COLO668 (cell line): ENCODE measurements at regions not wholly inside any gene's neighbourhood (a gene's known extent, or its start where the extent isn't known, plus 50 kb on each side); places are given as distances from the start of the nearest gene placed in this dataset.
"Not testable (repeated sequence)": the region's sequence is repeated elsewhere in the genome, so short reads cannot be mapped to it uniquely, and the experiment has no call there.

Experiments
- DNase-seq: peaks from one replicate; lab custom pipeline; 2025; ENCODE audit not compliant: unreplicated experiment; lab: John Stamatoyannopoulos, UW

DNA sequence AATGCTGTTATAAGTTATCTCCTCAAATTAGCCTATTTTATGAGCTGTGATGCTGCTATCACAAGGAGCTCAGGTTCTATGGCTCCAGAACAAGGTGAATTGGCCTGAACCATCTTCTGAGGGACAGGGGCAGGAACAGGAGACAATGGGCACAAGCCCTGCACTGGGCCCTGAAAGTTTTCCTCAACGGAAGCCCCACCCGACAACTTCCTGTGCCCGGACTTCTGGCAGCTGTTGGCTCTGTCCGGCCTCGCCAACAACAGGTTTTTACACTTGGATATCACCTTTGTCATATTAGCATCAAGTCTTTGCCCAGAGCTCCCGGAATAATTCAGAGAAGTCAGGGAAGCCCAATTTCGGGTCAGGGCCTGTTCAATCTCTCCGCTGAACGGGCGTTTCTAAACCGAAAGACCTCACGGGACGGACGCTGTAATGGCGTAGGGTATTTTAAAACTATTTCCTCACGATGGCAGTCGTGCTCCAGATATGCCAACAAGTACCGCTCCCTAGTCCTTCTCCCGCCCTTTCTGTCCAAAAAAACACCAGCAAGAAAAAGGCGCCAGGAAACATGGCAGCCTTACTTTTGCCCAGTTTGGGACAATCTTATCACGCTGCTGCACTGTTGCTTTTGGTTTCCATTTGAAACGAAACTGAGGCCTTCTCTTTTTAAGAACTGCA lies 201.0 kb upstream of the STK26 start:
- no peak for DNase-seq

DNA sequence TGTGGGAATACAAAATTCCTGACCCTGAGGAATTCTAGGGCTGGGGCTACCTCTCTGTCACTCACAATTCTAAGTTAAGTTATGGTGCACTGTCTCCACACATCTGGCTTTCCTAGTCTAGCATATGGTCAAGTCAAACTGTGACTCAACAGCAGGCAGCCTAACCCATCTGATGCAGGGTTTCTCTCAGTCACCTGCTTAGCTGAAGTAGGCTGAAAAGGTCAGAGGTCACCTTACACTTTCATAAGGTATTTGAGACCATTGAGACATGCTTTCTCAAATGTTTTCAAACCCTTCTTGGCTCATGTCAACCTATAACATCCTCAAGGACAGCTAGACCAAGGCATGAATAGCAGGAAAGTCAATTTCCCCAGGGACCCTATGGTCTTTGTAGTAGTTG lies 196.5 kb upstream of the STK26 start:
- DNase-seq: no peak

DNA sequence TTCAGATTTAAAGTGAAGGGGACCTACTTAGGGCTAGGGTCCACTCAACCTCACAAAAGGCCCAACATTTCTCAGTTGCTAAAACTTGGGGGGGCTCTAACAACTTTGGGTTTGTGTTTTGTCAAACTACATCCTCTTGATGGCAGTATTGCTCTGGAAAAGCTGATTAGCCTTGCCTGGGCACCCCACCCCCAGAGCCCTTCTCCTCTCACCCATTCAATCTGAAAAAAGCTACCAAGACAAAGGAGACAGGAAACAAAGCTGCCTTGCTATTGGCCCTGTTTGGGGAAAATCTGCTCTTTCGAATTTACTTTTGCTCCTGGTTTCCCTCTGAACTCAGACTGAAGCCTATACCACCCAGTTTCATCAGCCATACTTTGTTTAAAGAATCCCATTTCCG lies 195.2 kb upstream of the STK26 start:
- DNase-seq: no peak

DNA sequence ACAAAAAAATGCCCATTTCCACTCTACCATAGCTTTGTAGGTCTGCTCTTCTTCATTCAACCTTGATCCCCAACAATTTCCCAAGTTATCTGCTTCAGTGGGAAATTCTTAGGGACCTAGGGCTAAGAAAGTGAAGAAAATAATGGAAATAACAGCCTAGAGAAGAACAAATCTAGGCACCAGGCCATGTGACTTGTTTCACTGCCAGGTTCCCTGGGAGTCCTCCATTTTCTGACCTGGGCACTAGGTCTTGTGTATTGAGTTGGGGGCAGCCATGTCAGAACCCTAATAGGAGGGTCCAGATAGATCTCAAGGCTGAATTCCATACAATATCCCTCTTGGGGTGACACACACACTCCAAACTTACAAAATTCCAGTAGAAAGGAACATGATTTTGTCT lies 194.6 kb upstream of the STK26 start:
- DNase-seq: no peak

DNA sequence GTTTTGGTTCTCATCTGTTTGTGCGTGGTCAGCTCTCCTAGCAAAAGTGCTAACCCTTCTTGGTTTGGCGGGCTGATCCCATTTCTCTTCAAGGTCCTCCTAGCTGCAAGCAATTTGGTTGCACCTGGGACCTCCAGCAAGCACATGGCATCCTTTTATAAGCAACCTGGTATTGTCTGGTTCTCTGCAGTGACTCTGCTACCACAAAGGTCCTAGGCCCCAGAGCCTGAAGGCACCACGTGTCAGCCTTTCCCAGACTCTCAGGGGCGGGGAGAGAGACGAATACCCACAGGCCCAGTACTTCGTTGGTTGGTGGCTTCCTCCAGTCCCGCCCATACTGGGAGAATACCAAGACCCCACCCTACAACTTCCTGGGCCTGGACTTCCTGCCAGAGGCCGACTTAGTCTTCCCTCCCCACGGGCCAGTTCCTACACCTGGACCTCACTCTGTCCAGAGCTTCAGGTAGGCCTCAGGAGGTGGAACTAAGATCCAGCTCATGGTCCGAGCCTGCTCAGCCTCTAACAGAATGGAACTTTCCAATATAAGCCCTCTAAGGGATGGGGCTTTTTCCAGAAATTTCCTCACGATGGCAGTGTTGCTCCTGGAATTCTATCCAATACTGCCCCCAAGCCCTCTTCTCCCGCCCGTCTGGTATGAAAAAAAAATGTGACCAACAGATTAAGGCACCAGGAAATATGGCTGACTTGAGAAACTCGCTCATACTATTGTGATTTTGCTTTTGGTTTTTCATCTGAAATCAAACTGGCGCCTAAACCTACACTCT lies 192.5 kb upstream of the STK26 start:
- peak; percentile 27 for DNase-seq

DNA sequence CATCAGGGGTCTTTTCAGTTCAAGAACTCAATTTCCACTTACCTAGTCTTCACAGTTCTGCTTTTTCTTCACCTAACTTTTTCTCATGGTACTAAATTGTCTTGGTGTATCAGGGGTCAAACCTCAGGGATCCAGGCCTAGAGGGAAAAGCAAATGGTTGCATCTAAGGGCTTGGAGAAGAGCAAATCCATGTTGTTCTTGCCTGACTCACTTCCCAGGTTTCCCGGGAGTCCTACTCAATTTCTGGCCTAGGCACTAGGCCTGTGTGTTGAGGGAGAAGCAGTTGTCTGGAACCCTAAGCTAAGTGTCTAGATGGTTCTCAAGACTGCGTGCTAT lies 191.9 kb upstream of the STK26 start:
- DNase-seq: no peak

DNA sequence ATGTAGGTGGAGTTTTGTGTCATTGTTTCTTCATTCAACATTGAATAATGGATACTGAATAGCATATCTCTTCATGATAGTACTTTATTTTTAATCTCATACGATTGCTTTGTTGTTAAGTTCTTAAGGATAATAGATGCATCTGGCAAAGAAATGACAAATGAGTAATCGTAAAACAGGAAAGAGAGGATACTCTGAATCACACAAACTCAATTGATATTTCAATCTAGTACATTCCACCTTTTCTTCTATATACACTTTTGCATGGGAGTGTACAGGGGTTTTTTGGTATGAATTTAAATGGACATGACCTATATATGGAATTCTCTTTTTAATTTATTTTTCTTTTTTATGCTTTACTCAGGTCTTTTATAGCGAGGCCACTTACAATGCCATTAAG lies 186.9 kb upstream of the STK26 start:
- no peak for DNase-seq

DNA sequence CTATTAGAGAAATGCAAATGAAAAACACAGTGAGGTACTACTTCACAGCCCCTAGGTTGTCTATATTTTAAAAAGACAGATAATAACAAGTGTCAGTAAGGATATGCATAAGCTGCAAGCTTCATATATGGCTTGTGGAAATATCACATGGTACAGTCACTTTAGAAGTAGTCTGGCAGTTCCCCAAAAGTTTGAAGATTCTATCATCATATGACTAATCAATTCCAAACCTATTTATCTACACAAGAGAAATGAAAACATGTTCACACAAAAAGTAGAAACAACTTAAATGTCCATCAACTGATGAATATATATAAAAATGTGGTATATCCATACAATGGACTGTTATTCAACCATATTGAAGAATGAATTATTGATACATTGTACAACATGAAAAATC lies 185.8 kb upstream of the STK26 start:
- DNase-seq: no peak

DNA sequence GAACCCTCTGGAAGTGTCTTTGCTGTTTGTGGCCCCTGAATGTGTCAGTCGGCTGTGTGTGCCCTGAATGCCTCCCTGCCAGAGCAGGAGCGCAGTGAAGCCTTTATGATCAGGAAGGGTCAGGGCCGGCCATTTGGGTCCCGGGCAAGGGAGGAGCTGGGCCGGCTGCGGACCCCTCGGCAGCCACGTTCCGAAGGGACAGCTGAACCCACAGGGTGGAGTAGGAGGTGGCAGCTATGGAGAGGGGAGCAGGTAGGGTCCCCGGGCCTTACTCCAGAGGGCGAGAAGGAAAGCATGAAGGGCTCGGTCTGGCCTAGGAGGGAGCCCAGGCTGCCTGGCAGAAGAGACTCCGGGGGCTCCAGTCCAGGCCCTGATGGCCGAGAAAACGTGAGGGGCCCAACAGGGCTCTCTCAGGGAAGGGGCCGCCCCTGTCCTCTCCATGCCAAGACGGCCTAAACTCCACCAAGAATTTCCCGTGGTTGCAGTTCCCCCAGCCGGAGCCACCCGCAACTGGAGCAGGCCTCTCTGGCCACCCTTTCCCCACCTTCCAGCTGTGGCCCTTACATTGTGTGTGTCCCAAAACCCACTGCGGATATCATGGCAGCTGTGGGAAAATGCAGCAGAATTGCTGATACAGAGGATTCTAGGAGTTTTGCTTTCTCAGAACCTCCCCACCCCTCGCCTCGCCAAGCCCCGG lies 182.2 kb upstream of the STK26 start:
- no peak for DNase-seq

DNA sequence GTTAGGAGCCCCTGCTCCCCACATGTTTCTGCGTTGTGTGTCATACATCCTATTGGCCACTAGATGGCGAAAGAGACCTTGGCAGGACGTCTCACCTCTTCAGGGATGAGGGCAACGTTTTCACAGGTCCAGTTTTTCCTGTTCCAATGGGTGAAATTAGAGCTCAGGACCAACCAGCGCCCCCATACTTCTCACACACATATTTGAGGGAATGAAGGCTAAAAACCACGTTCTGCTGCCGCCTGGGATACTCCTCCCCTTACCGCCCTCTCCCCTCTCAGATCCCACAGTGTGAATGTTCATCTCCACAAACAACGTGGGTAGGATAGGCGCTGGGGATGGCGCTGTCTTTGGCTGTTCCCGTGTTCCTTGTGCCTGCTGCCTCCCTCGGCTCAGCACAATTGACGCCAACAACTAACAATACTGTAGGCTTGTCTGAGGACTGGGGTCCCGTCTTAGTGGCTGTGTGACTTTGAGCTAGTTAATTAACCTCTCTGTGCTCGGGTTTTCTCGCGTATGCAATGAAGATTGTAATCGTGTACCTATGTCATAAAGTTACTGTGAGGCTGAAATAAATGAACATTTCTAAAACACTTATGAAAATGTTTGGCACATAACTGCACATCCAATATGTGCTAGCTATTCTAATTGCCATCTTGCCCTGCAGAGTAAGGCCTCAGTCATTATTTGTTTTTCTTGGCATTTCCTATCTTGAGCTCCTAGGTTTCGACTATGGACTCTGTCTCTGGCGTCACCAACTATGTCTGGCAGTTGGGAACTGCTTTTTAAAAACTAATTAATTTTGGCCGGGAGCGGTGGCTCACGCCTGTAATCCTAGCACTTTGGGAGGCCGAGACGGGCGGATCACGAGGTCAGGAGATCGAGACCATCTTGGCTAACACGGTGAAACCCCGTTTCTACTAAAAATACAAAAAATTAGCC lies 181.3 kb upstream of the STK26 start:
- DNase-seq: peak; percentile 13

DNA sequence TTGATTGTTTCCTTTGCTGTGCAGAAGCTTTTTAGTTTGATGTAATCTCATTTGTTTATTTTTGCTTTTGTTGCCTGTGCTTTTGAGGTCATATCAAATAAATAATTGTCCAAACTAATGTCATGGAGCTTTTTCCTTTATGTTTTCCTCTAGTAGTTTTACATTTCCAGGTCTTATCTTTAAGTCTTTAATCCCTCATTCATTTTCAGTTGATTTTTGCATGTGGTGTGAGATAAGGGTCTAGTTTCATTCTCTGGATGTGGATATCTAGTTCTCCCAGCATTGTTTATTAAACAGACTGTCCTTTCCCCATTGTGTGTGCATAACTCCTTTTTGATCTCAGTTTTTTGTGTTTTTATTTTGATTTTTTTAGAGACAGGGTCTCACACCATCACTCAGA lies 179.1 kb upstream of the STK26 start:
- DNase-seq: no peak

DNA sequence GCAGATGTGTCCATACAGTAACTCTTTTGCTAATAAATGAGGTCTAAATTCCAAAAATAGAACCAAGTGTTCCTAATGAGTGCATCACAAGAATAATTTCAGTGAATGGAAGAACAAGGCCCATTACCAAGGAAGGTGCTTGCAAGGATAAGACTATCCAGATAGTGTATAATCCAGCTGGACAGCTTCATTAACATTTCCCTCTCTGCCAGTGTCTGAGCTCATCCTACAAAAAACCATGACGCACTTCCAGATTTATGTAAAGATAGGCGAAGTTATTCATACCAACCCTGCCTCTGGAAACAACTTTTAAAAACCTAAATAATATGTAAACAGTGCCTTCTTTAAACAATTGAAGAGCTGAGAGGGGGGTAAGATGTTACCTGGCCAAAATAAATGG lies 177.9 kb upstream of the STK26 start:
- DNase-seq: no peak

DNA sequence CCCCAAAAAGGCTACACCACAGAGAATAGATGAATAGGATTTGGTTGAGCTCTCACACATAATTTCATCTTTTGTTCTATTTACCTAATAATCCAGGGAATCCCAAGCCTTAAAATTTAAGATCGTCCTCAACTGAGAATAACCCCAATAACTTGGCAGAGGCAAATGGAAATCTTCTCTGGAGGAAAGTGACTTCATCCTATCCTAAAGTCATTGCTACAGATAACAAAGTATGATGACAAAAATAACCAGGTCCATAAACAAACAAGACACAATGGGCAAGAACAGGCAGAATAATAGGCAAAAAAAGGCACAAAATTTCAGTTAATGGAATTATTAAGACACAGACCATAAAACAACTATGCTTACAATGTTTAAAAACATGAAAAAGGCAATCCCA lies 177.3 kb upstream of the STK26 start:
- DNase-seq: no peak

DNA sequence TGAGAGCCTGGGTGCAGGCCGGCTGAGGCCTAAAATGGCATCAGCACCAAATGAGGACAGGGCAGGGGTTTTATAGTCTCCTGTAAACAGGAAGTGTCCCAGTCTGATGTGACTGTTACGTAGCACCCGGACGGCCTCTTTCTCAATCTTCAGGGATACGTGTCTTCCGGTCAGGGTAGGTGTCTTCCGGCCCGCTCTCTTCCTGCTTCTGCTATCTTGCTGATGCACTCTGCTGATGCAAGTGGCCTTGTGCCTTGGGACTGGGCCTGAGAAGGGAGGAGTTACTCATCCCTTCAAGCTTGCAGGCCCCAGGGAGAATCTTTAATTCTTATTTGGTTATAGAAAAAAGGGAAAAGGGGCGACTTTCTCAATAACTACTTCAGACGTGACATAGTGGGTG lies 172.1 kb upstream of the STK26 start:
- DNase-seq: not testable (repeated sequence)

DNA sequence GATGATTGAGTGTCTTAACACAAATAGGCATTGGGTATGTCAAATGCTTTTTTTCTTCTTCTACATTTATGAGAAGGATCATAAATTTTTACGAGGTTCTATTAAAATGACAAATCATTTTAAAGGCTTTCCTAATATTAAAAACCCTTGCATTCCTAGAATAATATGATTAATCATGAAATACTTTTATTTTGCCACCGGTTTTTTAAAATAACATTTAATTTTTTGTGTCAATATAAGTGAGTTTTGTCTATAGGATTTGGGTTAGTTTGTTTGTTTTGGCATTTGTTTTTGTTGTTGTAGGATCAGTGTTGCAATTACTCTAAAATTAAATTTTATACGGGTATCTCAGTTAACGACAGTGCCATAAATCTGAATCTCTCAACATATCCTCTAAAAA lies 169.7 kb upstream of the STK26 start:
- no peak for DNase-seq

DNA sequence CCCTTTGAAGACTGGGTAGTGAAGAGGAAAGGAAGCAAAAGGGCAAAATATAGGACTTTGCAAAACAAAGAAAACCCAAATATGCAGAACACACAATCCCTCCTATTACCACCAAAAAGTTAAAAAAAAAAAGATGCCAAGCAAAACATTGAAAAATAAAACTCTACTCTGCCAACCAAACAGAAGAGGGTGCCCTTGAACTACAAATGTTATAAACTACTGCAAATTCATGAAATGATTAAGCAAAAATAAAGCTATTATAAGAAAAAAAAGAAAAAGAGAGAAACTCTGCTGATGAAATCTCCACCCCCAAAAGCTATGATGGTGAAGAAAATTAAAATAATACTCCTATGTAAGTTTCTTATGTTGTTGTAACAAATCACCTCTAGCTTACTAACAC lies 168.5 kb upstream of the STK26 start:
- no peak for DNase-seq

DNA sequence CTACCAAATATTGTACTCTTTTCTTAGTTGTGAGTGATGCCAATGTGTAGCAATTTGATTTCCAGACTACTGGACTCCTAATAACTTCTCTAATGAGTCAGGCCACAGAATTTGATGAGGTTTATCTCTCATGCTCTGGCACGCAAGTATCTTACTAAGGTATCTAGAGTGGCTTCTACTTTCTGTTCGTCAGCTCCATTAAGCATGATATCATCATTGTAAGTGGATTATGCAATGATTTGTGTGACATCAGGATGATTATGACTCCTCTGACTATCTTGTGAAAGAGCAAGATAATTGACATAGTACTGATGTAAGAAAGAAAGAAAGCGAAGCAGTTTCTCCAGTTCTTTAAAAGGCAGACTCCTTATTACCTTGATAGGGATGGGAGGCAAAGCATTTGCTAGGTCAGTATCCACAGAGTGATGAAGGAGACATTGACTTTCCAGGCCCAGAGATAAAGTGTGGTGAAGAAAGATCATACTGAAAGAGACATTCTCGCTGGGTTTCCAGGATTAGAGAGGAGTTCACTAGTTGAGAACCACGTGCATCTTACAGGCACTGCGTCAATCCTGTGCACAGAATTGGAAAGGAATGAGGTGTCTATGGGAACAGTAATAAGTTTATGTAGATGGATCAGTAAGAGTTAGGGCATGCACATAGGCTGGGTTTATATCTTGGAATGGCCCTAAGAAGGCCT lies 161.9 kb upstream of the STK26 start:
- no peak for DNase-seq

DNA sequence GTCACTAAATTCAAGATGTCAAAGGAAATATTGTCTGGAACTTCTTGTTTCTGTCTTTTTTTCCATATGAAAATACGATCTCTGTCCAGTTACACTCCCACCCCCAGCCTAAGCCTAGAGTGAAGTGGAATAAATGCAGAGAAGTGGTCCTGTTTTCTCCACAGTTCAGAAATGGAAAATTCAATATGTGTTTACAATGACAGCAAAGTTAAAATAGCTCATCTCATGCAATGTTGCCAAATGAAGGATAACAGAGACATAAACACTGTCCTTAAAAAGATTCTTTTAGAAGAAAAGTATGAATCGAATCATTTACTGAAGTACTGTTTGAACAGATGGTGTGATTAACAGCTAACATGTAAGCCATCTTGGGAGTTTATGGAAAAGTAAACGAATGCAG lies 160.8 kb upstream of the STK26 start:
- no peak for DNase-seq

DNA sequence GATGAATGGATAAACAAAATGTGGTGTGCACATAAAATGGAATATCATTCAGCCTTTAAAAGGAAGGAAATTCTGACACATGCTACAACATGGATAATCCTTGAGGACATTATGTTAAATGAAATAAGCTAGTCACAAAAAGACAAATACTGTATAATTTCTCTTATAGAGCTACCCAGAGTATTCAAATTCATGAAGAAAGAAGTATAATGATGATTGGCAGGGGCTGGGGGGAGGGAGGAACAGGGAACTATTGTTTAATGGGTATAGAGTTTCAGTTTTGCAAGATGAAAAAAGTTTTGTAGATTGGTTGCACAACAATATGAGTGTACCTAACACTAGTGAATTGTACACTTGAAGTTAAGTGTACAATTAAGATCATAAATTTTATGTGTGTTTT lies 153.9 kb upstream of the STK26 start:
- no peak for DNase-seq

DNA sequence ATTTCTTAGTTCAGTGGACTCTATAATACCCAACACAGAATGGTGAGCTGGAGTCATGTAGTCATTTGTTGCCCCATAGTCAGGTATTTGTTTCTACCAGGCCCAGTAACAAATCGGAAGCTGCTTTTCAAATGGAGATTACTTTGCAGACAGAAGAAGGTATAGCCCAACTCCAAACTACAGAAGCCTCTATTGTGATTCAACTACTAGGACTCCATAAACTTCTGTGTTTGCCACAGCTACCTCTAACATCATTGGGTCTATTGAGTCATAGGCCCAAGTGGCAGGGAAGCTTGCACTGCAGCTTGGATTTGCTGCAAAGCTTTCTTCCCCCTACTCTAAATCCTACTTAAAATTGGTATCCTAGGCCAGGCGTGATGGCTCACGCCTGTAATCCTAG lies 148.8 kb upstream of the STK26 start:
- no peak for DNase-seq

DNA sequence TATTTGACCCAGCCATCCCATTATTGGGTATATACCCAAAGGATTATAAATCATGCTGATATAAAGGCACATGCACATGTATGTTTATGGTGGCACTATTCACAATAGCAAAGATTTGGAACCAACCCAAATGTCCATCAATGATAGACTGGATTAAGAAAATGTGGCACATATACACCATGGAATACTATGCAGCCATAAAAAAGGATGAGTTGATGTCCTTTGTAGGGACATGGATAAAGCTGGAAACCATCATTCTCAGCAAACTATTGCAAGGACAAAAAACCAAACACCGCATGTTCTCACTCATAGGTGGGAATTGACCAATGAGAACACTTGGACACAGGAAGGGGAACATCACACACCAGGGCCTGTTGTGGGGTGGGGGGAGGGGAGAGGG lies 147.3 kb upstream of the STK26 start:
- not testable (repeated sequence) for DNase-seq
